HepG2 (cell line): ENCODE measurements at regions not wholly inside any gene's neighbourhood (a gene's known extent, or its start where the extent isn't known, plus 50 kb on each side); places are given as distances from the start of the nearest gene placed in this dataset.

Source experiments
- ATAC-seq: fragments of 200-7000 bp; cut with Tn5 transposase; 3 replicates; pipeline ENCODE4 v1.9.1; 2020; ENCODE audit warnings: mild to moderate bottlenecking, moderate library complexity
- BruUV-seq: library from RNA; stranded (reverse); fragments of 400-500 nt; replicated peaks from 2 replicates; lab custom pipeline; 2021; lab: Mats Ljungman, UMichigan
- CTCF ChIA-PET: fragments of 300-600 bp; formaldehyde crosslinking; extraction: SDS; loops from one replicate; lab custom pipeline; 2021; ENCODE audit warnings: low total read pairs, inconsistent platforms, low intra/inter-chr PET ratio; lab: Yijun Ruan, JAX
- POLR2A ChIA-PET: fragments of 350-600 bp; sonication (Branson Sonifier 250); formaldehyde crosslinking; loops from one replicate; lab custom pipeline; 2020; ENCODE audit warnings: antibody characterized with exemption, inconsistent platforms; lab: Yijun Ruan, JAX
- DNase-seq: peaks from one replicate; pipeline ENCODE4 v3.0.0-alpha.2; 2015; ENCODE audit warnings: low spot score
- FAIRE-seq: peaks from 3 replicates; lab custom pipeline; 2011; peaks lifted over from hg19 to GRCh38; lab: Jason Lieb, UNC
- H2AFZ ChIP-seq: one replicate; pipeline ENCODE4 v1.6.1; 2011; ENCODE audit warnings: low read length, inconsistent platforms
- H3K27ac ChIP-seq: fragments of 300-600 bp; 3 replicates; pipeline ENCODE4 v1.8.0; 2011; ENCODE audit warnings: mixed run types, mild to moderate bottlenecking, mixed read lengths, low read length, inconsistent platforms; ENCODE audit not compliant: insufficient read depth; ENCODE audit errors: extremely low read length
- H3K27me3 ChIP-seq, 2 experiments: fragments of 200-600 bp in 1 of 2; 2 replicates in 1 of 2; 3 replicates in 1 of 2; pipeline versions ENCODE4 v1.6.0 to v1.8.0; 2011; ENCODE audit warnings: low read length in 2 of 2, mild to moderate bottlenecking in 2 of 2, moderate library complexity in 2 of 2, inconsistent platforms in 1 of 2; ENCODE audit not compliant: insufficient read depth in 2 of 2, control insufficient read depth in 1 of 2
- H3K36me3 ChIP-seq, 2 experiments: fragments of 200-600 bp in 1 of 2; replicated peaks in 1 of 2; 2 replicates in 1 of 2; 3 replicates in 1 of 2; pipeline versions ENCODE4 v1.5.1 to v1.8.0; 2011; ENCODE audit warnings: low read length in 2 of 2, inconsistent platforms in 1 of 2; ENCODE audit not compliant: insufficient read depth in 2 of 2, control insufficient read depth in 1 of 2
- H3K4me1 ChIP-seq: 2 replicates; pipeline ENCODE4 v1.5.1; 2012; ENCODE audit warnings: low read length, inconsistent platforms; ENCODE audit not compliant: insufficient read depth
- H3K4me2 ChIP-seq: 2 replicates; pipeline ENCODE4 v1.6.0; 2011; ENCODE audit warnings: low read depth, low read length, inconsistent platforms
- H3K4me3 ChIP-seq, 3 experiments: fragments of 200-600 bp in 1 of 3; sonication (generic), shearing (Covaris generic) in 1 of 3; replicated peaks in 1 of 3; 2 replicates each; pipeline ENCODE4 v1.5.1; 2011 to 2016; ENCODE audit warnings: low read length in 3 of 3, inconsistent platforms in 2 of 3, low read depth in 2 of 3, mild to moderate bottlenecking in 2 of 3, control low read depth in 1 of 3, mixed read lengths in 1 of 3; ENCODE audit not compliant: insufficient read depth in 1 of 3
- H3K79me2 ChIP-seq: one replicate; pipeline ENCODE4 v1.6.1; 2011; ENCODE audit warnings: low read length, inconsistent platforms; ENCODE audit not compliant: insufficient read depth
- H3K9ac ChIP-seq: 2 replicates; pipeline ENCODE4 v1.6.0; 2011; ENCODE audit warnings: mild to moderate bottlenecking, low read depth, low read length, inconsistent platforms; ENCODE audit not compliant: insufficient read depth
- H3K9me3 ChIP-seq: 2 replicates; pipeline ENCODE4 v1.5.1; 2012; ENCODE audit warnings: mild to moderate bottlenecking, low read length
- H4K20me1 ChIP-seq: 2 replicates; pipeline ENCODE4 v1.6.0; 2011; ENCODE audit warnings: inconsistent platforms, mild to moderate bottlenecking, low read length, moderate library complexity; ENCODE audit not compliant: insufficient read depth
- ETV5 ChIP-seq: IDR thresholded peaks from 2 replicates; pipeline ENCODE4 v1.6.1; 2018; ENCODE audit warnings: missing biosample characterization, missing genetic modification reagents, inconsistent platforms, borderline replicate concordance
- HNRNPL ChIP-seq: fragments of 200-400 bp; formaldehyde crosslinking; IDR thresholded peaks from 2 replicates; pipeline ENCODE4 v1.6.1; 2017; ENCODE audit warnings: mild to moderate bottlenecking, low read depth, low read length
- KMT2A ChIP-seq: sonication (generic); formaldehyde crosslinking; IDR thresholded peaks from 2 replicates; pipeline ENCODE4 v1.4.0; 2020; ENCODE audit warnings: missing genetic modification reagents
- PPARG ChIP-seq: conservative IDR thresholded peaks from 2 replicates; pipeline ENCODE4 v1.6.1; 2016; ENCODE audit warnings: missing biosample characterization, missing genetic modification reagents
- RBAK ChIP-seq: sonication (generic); formaldehyde crosslinking; IDR thresholded peaks from 2 replicates; pipeline ENCODE4 v1.5.1; 2020; ENCODE audit warnings: mild to moderate bottlenecking, missing genetic modification reagents
- SAFB2 ChIP-seq: sonication (generic); formaldehyde crosslinking; IDR thresholded peaks from 2 replicates; pipeline ENCODE4 v1.5.1; 2020; ENCODE audit warnings: missing genetic modification reagents, low read depth, mild to moderate bottlenecking, borderline replicate concordance
- YY1 ChIP-seq: IDR thresholded peaks from 2 replicates; pipeline ENCODE4 v1.6.1; 2011; ENCODE audit warnings: low read length, low read depth, moderate library complexity, mild to moderate bottlenecking; ENCODE audit not compliant: insufficient read depth, insufficient replicate concordance
- ZBTB25 ChIP-seq: IDR thresholded peaks from 2 replicates; pipeline ENCODE4 v1.6.1; 2018; ENCODE audit warnings: missing genetic modification reagents
- ZFP36 ChIP-seq: fragments of 150-350 bp; IDR thresholded peaks from 2 replicates; pipeline ENCODE4 v1.6.1; 2018; ENCODE audit warnings: borderline replicate concordance, low read length, low read depth; ENCODE audit not compliant: partially characterized antibody
- ZGPAT ChIP-seq: IDR thresholded peaks from 2 replicates; pipeline ENCODE4 v1.6.1; 2016; ENCODE audit warnings: mild to moderate bottlenecking
- ZNF34 ChIP-seq: sonication (generic); formaldehyde crosslinking; IDR thresholded peaks from 2 replicates; pipeline ENCODE4 v1.4.0; 2020; ENCODE audit warnings: mild to moderate bottlenecking, missing genetic modification reagents, borderline replicate concordance
- ZNF564 ChIP-seq: sonication (generic); formaldehyde crosslinking; IDR thresholded peaks from 2 replicates; pipeline ENCODE4 v1.8.1; 2023; ENCODE audit warnings: mild to moderate bottlenecking, missing genetic modification reagents
- ZNF569 ChIP-seq: sonication (generic); formaldehyde crosslinking; IDR thresholded peaks from 2 replicates; pipeline ENCODE4 v1.5.0; 2020; ENCODE audit warnings: mild to moderate bottlenecking, missing genetic modification reagents, moderate library complexity, borderline replicate concordance
- ZNF746 ChIP-seq: sonication (generic); formaldehyde crosslinking; IDR thresholded peaks from 2 replicates; pipeline ENCODE4 v1.8.0; 2022; ENCODE audit warnings: mild to moderate bottlenecking, missing genetic modification reagents
- ZNF747 ChIP-seq: sonication (generic); formaldehyde crosslinking; IDR thresholded peaks from 2 replicates; pipeline ENCODE4 v1.8.1; 2023; ENCODE audit warnings: missing genetic modification reagents, mild to moderate bottlenecking, borderline replicate concordance
- WGBS: methylation state at CpG from one replicate; pipeline ENCODE4 v1.1.6; 2017; ENCODE audit warnings: low lambda C conversion rate; 5-methylcytosine and 5-hydroxymethylcytosine counted together
- in situ Hi-C: cut with HindIII; loops from 2 replicates; pipeline ENCODE4 v1.10.0; 2017; ENCODE audit warnings: low pct_unique_long_range_greater_than_20kb; ENCODE audit not compliant: extremely low pct_ligation_motif_present
- intact Hi-C: fragments of 100-400 bp; cut with micrococcal nuclease; formaldehyde crosslinking; loops from one replicate; pipeline ENCODE4 v1.10.0; 2022; ENCODE audit not compliant: unreplicated experiment
- TF ChIP-seq, protein P1 (sequence below), 2 experiments: IDR thresholded peaks; 2 replicates each; pipeline ENCODE4 v1.6.1; 2011 to 2012; ENCODE audit warnings: low read length in 2 of 2, borderline replicate concordance in 1 of 2, low read depth in 1 of 2, mild to moderate bottlenecking in 1 of 2, moderate library complexity in 1 of 2

- no peak for TF ChIP-seq ZNF569 (CRISPR knock-in tag)
- no peak for TF ChIP-seq ZNF564 (CRISPR knock-in tag)
- TF ChIP-seq KMT2A (CRISPR knock-in tag) = no peak
- TF ChIP-seq ETV5 = no peak
- TF ChIP-seq ZGPAT (CRISPR knock-in tag) = no peak
- TF ChIP-seq YY1 = no peak
Observed at GRCh38 chr13:50132904-50133357, 117.7 kb downstream of the KCNRG start (continued).

- 95% methylated on average over 41 of the region's 48 CpGs for WGBS
- TF ChIP-seq, protein P1, sequence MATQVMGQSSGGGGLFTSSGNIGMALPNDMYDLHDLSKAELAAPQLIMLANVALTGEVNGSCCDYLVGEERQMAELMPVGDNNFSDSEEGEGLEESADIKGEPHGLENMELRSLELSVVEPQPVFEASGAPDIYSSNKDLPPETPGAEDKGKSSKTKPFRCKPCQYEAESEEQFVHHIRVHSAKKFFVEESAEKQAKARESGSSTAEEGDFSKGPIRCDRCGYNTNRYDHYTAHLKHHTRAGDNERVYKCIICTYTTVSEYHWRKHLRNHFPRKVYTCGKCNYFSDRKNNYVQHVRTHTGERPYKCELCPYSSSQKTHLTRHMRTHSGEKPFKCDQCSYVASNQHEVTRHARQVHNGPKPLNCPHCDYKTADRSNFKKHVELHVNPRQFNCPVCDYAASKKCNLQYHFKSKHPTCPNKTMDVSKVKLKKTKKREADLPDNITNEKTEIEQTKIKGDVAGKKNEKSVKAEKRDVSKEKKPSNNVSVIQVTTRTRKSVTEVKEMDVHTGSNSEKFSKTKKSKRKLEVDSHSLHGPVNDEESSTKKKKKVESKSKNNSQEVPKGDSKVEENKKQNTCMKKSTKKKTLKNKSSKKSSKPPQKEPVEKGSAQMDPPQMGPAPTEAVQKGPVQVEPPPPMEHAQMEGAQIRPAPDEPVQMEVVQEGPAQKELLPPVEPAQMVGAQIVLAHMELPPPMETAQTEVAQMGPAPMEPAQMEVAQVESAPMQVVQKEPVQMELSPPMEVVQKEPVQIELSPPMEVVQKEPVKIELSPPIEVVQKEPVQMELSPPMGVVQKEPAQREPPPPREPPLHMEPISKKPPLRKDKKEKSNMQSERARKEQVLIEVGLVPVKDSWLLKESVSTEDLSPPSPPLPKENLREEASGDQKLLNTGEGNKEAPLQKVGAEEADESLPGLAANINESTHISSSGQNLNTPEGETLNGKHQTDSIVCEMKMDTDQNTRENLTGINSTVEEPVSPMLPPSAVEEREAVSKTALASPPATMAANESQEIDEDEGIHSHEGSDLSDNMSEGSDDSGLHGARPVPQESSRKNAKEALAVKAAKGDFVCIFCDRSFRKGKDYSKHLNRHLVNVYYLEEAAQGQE (IDR thresholded peaks at IDR 0.05; ENCODE audit: borderline replicate concordance in 1 of 2, low read depth in 1 of 2, low read length in 2 of 2) = no peak
- TF ChIP-seq ZNF747 (CRISPR knock-in tag) = no peak
- no peak for TF ChIP-seq ZBTB25 (CRISPR knock-in tag)
- no peak for TF ChIP-seq ZNF34 (CRISPR knock-in tag)
- no peak for TF ChIP-seq SAFB2 (CRISPR knock-in tag)
- no peak for TF ChIP-seq HNRNPL
- no peak for TF ChIP-seq RBAK (CRISPR knock-in tag)
- TF ChIP-seq PPARG (CRISPR knock-in tag) = no peak
- no peak for TF ChIP-seq ZNF746
- TF ChIP-seq ZFP36 = no peak
- Histone ChIP-seq H3K4me1 (peaks cover 26% of the 10 kb centered on the region), H3K4me3 (no peak overlapping the region), H4K20me1 (no peaks in the 10 kb centered on the region), H3K9ac (no peak overlapping the region), H2AFZ (no peak overlapping the region), H3K4me2 (no peak overlapping the region), H3K79me2 (no peaks in the 10 kb centered on the region), H3K27me3 (peaks cover 3 to 33% of the 10 kb centered on the region in 2 experiments; a peak in 4 of 5 replicates), H3K9me3 (no peaks in the 10 kb centered on the region), H3K36me3 (no peaks in the 10 kb centered on the region), H3K27ac (no peak overlapping the region)
- no TSS peak for BruUV-seq
- in situ Hi-C loops (no loop called here), intact Hi-C loops (no loop called here)
- no peak for DNase-seq
- ChIA-PET POLR2A (no interaction called here), CTCF (no interaction called here)
- no peak for FAIRE-seq
- ATAC-seq = no peak
Observed at GRCh38 chr13:50133358-50133953, 118.2 kb downstream of the KCNRG start.
